Esophagus squamous epithelium (tissue), 4 donors: ENCODE measurements at regions not wholly inside any gene's neighbourhood (a gene's known extent, or its start where the extent isn't known, plus 50 kb on each side); places are given as distances from the start of the nearest gene placed in this dataset.

Experiments used
- POLR2A ChIP-seq, 4 donors: fragments of 450-650 bp; IDR thresholded peaks; one replicate each; pipeline ENCODE4 v1.6.1; 2017; ENCODE audit warnings: antibody characterized with exemption in 4 of 4, mild to moderate bottlenecking in 4 of 4, moderate library complexity in 3 of 4
- TF ChIP-seq, protein P1 (sequence below), 6 experiments: fragments of 450-650 bp in 4 of 6; fragments of 200-600 bp in 2 of 6; sonication (generic) in 2 of 6; IDR thresholded peaks; one replicate each; pipeline ENCODE4 v1.5.1; 2016 to 2019; ENCODE audit warnings: antibody characterized with exemption in 6 of 6, mild to moderate bottlenecking in 4 of 6, moderate library complexity in 4 of 6

DNA sequence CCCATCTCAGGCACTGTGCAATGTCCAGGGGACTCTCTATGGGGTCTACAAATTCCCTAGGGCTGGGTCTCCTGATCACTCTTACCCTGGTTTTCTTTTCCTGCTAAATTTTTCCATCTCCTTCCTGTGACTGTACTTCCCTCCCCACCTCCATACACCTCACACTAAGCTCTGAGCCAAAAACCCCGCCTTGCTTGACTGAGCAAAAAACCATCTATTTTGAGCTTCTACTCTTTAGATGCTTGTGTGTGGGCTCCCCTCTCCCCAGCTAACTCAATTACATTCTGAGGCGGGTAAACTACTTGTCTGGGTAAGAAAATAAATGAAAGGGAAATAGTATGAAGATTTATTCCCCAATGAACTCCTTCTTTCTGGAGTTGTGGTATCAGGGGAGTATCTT, 187.9 kb downstream of the PTPRU start:
- TF ChIP-seq, protein P1, sequence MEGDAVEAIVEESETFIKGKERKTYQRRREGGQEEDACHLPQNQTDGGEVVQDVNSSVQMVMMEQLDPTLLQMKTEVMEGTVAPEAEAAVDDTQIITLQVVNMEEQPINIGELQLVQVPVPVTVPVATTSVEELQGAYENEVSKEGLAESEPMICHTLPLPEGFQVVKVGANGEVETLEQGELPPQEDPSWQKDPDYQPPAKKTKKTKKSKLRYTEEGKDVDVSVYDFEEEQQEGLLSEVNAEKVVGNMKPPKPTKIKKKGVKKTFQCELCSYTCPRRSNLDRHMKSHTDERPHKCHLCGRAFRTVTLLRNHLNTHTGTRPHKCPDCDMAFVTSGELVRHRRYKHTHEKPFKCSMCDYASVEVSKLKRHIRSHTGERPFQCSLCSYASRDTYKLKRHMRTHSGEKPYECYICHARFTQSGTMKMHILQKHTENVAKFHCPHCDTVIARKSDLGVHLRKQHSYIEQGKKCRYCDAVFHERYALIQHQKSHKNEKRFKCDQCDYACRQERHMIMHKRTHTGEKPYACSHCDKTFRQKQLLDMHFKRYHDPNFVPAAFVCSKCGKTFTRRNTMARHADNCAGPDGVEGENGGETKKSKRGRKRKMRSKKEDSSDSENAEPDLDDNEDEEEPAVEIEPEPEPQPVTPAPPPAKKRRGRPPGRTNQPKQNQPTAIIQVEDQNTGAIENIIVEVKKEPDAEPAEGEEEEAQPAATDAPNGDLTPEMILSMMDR (IDR thresholded peaks at IDR 0.05) = no peak
- no peak for TF ChIP-seq POLR2A (IDR thresholded peaks at IDR 0.05)
